Progenitor cell of endocrine pancreas (in vitro differentiated cells): ENCODE measurements at regions not wholly inside any gene's neighbourhood (a gene's known extent, or its start where the extent isn't known, plus 50 kb on each side); places are given as distances from the start of the nearest gene placed in this dataset.

ENCODE experiments used
- DNase-seq: peaks from one replicate; pipeline ENCODE4 v3.0.0; 2021; ENCODE audit warnings: low spot score; ENCODE audit not compliant: unreplicated experiment
- H3K27ac Mint-ChIP-seq: 2 replicates; pipeline ENCODE4 v1.8.0; 2021; ENCODE audit warnings: mild to moderate bottlenecking, moderate library complexity, mixed read lengths
- H3K27me3 Mint-ChIP-seq: 2 replicates; pipeline ENCODE4 v1.8.0; 2021; ENCODE audit warnings: mixed read lengths
- H3K36me3 Mint-ChIP-seq: 2 replicates; pipeline ENCODE4 v1.8.0; 2022; ENCODE audit warnings: mixed read lengths; ENCODE audit not compliant: insufficient read depth
- H3K4me1 Mint-ChIP-seq: 2 replicates; pipeline ENCODE4 v1.8.0; 2021; ENCODE audit warnings: low read depth, mixed read lengths
- H3K4me3 Mint-ChIP-seq: 2 replicates; pipeline ENCODE4 v1.8.0; 2021; ENCODE audit warnings: low read depth, mild to moderate bottlenecking, moderate library complexity, mixed read lengths
- H3K9me3 Mint-ChIP-seq: 2 replicates; pipeline ENCODE4 v1.8.0; 2021; ENCODE audit warnings: low read depth, mixed read lengths
- TF ChIP-seq, protein P1 (sequence below): fragments of 200-600 bp; sonication (generic); IDR thresholded peaks from one replicate; pipeline ENCODE4 v1.5.0; 2021; ENCODE audit warnings: antibody characterized with exemption, mild to moderate bottlenecking; ENCODE audit not compliant: unreplicated experiment

DNA sequence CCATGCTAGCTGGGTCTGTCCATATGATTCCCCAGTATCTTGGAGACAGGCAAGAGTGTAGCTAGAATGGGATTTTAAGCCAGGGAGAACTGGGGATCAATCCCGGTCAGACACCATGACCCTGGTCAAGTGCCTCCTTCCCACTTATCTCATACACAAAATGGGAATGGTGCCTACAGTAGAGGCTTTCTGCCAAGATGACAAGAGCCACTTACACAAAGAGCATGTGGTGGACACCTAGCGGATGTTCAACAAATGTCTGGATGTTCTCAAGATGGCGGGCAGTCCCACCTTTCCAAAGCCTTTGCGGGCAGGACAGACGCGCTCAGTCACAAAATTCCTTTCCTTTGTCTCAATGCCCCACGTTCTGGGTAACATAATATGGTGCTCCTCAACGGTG is 57.3 kb downstream of the MAF start:
- peaks cover 4% of the 10 kb centered on the region for H3K27me3 Mint-ChIP-seq
- H3K4me1 Mint-ChIP-seq, result no peaks in the 10 kb centered on the region
- no peak overlapping the region for H3K27ac Mint-ChIP-seq
- no peaks in the 10 kb centered on the region for H3K36me3 Mint-ChIP-seq
- TF ChIP-seq, protein P1, sequence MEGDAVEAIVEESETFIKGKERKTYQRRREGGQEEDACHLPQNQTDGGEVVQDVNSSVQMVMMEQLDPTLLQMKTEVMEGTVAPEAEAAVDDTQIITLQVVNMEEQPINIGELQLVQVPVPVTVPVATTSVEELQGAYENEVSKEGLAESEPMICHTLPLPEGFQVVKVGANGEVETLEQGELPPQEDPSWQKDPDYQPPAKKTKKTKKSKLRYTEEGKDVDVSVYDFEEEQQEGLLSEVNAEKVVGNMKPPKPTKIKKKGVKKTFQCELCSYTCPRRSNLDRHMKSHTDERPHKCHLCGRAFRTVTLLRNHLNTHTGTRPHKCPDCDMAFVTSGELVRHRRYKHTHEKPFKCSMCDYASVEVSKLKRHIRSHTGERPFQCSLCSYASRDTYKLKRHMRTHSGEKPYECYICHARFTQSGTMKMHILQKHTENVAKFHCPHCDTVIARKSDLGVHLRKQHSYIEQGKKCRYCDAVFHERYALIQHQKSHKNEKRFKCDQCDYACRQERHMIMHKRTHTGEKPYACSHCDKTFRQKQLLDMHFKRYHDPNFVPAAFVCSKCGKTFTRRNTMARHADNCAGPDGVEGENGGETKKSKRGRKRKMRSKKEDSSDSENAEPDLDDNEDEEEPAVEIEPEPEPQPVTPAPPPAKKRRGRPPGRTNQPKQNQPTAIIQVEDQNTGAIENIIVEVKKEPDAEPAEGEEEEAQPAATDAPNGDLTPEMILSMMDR, result no peak
- H3K9me3 Mint-ChIP-seq, result no peaks in the 10 kb centered on the region
- H3K4me3 Mint-ChIP-seq, result no peak overlapping the region
- DNase-seq, result no peak

DNA sequence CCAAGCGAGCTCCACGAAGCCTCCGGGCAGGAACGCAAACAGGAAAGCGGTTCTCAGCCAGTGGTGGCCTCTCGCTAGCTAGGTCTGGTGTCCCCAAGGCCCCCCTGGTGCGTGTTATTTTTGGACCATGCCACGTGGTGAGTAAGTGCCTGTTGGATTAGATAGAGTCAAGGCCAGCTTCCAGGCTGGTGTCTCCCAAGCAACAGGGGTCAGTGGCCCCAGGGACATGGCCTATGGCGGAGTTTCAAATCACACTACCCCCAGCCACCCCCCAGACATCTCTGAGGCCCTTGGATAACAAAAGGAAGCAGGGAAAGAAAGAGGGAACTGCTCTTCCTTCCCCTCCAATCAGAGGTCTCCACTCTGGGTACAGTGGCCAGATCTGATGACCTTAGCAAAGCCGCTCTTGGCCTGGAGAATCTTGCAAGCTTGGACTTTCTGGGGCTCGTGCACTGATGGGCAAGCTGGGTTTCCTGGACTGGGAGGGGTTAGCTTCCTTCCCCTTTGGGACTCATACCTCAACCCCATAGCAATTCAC is 58.2 kb downstream of the MAF start:
- Mint-ChIP-seq H3K27ac (no peak overlapping the region), H3K4me1 (no peaks in the 10 kb centered on the region), H3K27me3 (peaks cover 3% of the 10 kb centered on the region), H3K4me3 (no peak overlapping the region), H3K36me3 (no peaks in the 10 kb centered on the region), H3K9me3 (no peaks in the 10 kb centered on the region)
- TF ChIP-seq, protein P1, result no peak
- DNase-seq, result no peak

GRCh38 chr16:79540825-79541595 is 59.5 kb downstream of the MAF start:
- Mint-ChIP-seq H3K4me3 (no peak overlapping the region), H3K36me3 (no peaks in the 10 kb centered on the region), H3K4me1 (no peaks in the 10 kb centered on the region), H3K9me3 (no peaks in the 10 kb centered on the region), H3K27ac (no peak overlapping the region), H3K27me3 (no peaks in the 10 kb centered on the region)
- no peak for DNase-seq
- TF ChIP-seq, protein P1, result no peak

DNA sequence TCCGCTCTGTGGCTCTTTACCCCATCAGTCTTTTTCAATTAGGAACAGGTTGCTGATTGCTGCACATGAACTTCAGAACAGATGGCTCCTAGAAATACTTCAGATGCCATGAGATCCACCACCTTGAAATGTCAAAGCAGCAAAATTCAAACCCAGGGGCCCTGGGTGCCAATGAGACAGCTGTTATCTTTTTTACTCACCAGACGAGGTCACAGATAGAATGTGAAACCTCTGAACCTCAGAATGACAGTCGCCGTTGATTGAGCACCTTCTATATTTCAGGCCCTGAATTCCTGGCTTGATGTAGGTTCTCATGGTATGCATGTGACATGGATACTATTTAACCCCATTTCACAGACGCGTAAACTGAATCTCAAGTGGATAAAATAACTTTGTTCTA is 63.0 kb downstream of the MAF start:
- no peak overlapping the region for H3K27ac Mint-ChIP-seq
- H3K36me3 Mint-ChIP-seq, result no peaks in the 10 kb centered on the region
- H3K4me3 Mint-ChIP-seq, result no peak overlapping the region
- no peak for DNase-seq
- TF ChIP-seq, protein P1, result no peak
- no peaks in the 10 kb centered on the region for H3K4me1 Mint-ChIP-seq
- H3K9me3 Mint-ChIP-seq, result no peaks in the 10 kb centered on the region
- peaks cover 3% of the 10 kb centered on the region for H3K27me3 Mint-ChIP-seq

GRCh38 chr16:79536958-79537357 is 63.6 kb downstream of the MAF start:
- H3K4me3 Mint-ChIP-seq, result no peak overlapping the region
- TF ChIP-seq, protein P1, result no peak
- no peaks in the 10 kb centered on the region for H3K4me1 Mint-ChIP-seq
- no peak for DNase-seq
- H3K27ac Mint-ChIP-seq, result no peak overlapping the region
- no peaks in the 10 kb centered on the region for H3K9me3 Mint-ChIP-seq
- no peaks in the 10 kb centered on the region for H3K36me3 Mint-ChIP-seq
- peaks cover 3% of the 10 kb centered on the region for H3K27me3 Mint-ChIP-seq
